ENCODE measurements at regions not wholly inside any gene's neighbourhood (a gene's known extent, or its start where the extent isn't known, plus 50 kb on each side); places are given as distances from the start of the nearest gene placed in this dataset.

DNA sequence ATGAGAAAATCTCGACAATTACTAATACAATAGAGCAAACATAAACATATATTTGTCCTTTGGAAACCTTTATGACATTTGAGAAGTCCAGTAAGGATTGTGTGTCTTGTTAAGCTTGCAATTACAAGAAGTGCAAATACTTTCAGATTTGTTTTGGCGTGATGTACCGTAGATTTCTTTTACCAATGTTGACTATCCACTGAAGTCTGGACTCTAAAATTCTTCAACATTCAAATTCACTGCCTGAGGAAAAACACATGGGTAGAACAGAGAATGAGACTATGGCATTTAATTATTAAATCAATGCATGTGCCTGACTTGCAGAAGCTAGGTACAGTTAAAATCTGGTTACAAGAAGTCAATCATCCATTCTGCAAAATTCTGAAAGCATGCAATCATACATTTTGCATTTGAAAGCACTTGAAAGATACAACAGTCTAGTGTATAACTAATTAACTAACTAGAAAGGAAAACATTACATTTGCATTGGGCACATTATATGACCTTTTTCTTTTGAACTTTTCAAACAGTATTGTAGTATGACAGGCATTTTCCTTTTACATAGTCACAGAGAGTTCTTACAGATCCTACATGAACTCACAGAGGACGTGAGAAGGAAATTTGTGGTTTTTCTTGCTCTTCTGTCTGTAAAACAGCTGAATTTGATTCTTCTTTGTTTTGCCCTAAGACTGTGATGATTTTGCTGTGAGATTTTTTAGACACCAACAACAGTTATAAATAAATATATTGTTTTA is 511.1 kb upstream of the ADGRL4 start:
- no TSS peak for BruUV-seq (replicated peaks)
- Histone ChIP-seq H3K9me3 (ENCODE audit: low read depth, low read length, poor library complexity, severe bottlenecking) (no peaks in the 10 kb centered on the region), H3K27ac (ENCODE audit: low read depth, low read length, poor library complexity, severe bottlenecking) (no peak overlapping the region), H3K4me3 (ENCODE audit: low read depth, low read length, poor library complexity, severe bottlenecking) (no peak overlapping the region), H3K4me1 (ENCODE audit: insufficient read depth, low read length, poor library complexity, severe bottlenecking) (no peaks in the 10 kb centered on the region), H3K27me3 (replicated peaks; ENCODE audit: insufficient read depth, low read depth, low read length, poor library complexity) (no peaks in the 10 kb centered on the region), H3K36me3 (ENCODE audit: insufficient read depth, low read length, poor library complexity, severe bottlenecking) (no peaks in the 10 kb centered on the region)
- ChIA-PET CTCF (no interaction called here), POLR2A (ENCODE audit: low non-redundant PET) (no interaction called here)
- TF ChIP-seq, protein P1, sequence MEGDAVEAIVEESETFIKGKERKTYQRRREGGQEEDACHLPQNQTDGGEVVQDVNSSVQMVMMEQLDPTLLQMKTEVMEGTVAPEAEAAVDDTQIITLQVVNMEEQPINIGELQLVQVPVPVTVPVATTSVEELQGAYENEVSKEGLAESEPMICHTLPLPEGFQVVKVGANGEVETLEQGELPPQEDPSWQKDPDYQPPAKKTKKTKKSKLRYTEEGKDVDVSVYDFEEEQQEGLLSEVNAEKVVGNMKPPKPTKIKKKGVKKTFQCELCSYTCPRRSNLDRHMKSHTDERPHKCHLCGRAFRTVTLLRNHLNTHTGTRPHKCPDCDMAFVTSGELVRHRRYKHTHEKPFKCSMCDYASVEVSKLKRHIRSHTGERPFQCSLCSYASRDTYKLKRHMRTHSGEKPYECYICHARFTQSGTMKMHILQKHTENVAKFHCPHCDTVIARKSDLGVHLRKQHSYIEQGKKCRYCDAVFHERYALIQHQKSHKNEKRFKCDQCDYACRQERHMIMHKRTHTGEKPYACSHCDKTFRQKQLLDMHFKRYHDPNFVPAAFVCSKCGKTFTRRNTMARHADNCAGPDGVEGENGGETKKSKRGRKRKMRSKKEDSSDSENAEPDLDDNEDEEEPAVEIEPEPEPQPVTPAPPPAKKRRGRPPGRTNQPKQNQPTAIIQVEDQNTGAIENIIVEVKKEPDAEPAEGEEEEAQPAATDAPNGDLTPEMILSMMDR (conservative IDR thresholded peaks at IDR 0.05; ENCODE audit: low read depth, low read length) = no peak
- no peak for TF ChIP-seq EZH2 (IDR thresholded peaks at IDR 0.05; ENCODE audit: borderline replicate concordance, low read depth, low read length, poor library complexity, severe bottlenecking)
- DNase-seq (ENCODE audit: low spot score) = no peak
- intact Hi-C loops (cut with micrococcal nuclease; ENCODE audit: unreplicated experiment) = no loop called here

DNA sequence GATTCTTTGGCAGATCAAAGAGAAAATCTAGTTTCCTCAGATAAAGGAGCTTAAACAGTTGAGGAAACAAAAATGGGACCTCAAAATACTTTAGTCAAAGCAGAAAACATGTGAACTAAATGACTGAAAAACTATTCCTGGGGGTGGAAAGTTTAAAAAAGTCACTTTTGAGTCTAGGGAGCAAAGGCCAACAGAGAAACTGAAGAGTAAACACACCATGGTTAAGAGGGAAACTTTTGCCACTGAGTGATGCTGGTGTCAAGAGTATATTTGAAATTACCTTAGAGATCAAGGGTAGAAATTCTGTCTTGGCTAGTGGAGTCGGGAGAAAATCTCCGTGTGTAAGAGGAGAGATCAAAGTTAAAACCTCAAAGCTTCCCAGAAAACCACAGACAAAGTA is 501.2 kb upstream of the ADGRL4 start:
- intact Hi-C loops (cut with micrococcal nuclease; ENCODE audit: unreplicated experiment) = no loop called here
- no peak for DNase-seq (ENCODE audit: low spot score)
- Histone ChIP-seq H3K4me1 (ENCODE audit: insufficient read depth, low read length, poor library complexity, severe bottlenecking) (no peaks in the 10 kb centered on the region), H3K9me3 (ENCODE audit: low read depth, low read length, poor library complexity, severe bottlenecking) (no peaks in the 10 kb centered on the region), H3K27me3 (replicated peaks; ENCODE audit: insufficient read depth, low read depth, low read length, poor library complexity) (no peaks in the 10 kb centered on the region), H3K4me3 (ENCODE audit: low read depth, low read length, poor library complexity, severe bottlenecking) (no peak overlapping the region), H3K36me3 (ENCODE audit: insufficient read depth, low read length, poor library complexity, severe bottlenecking) (no peaks in the 10 kb centered on the region), H3K27ac (ENCODE audit: low read depth, low read length, poor library complexity, severe bottlenecking) (no peak overlapping the region)
- TF ChIP-seq, protein P1 (conservative IDR thresholded peaks at IDR 0.05; ENCODE audit: low read depth, low read length) = no peak
- TF ChIP-seq EZH2 (IDR thresholded peaks at IDR 0.05; ENCODE audit: borderline replicate concordance, low read depth, low read length, poor library complexity, severe bottlenecking) = no peak
- BruUV-seq (replicated peaks) = no TSS peak
- ChIA-PET POLR2A (ENCODE audit: low non-redundant PET) (no interaction called here), CTCF (no interaction called here)

DNA sequence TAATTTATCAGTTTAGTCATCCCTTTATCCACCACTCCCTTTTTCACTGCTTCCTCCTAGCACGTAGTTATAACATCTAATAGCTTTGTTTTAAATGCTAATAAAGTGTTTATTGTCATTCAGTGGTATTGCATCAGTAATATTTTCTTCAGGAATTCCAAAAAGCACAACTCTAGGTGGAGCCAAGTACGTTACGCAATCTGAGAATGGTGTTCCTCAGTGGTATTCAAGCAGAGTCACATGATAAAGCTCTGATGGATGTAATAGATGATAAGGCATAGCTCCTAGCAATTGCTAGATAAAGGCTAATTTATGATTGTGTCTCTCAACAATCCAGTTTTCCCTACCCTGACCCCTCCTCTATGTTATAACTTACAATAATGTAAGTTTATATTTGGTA is 494.6 kb upstream of the ADGRL4 start:
- CTCF ChIA-PET = no interaction called here

More for the DNA sequence above, 494.6 kb upstream of the ADGRL4 start:
- BruUV-seq (replicated peaks) = no TSS peak
- H3K27ac ChIP-seq (ENCODE audit: low read depth, low read length, poor library complexity, severe bottlenecking) = no peak overlapping the region
- H3K4me1 ChIP-seq (ENCODE audit: insufficient read depth, low read length, poor library complexity, severe bottlenecking) = no peaks in the 10 kb centered on the region
- H3K36me3 ChIP-seq (ENCODE audit: insufficient read depth, low read length, poor library complexity, severe bottlenecking) = no peaks in the 10 kb centered on the region
- POLR2A ChIA-PET (ENCODE audit: low non-redundant PET) = no interaction called here
- no peaks in the 10 kb centered on the region for H3K9me3 ChIP-seq (ENCODE audit: low read depth, low read length, poor library complexity, severe bottlenecking)
- intact Hi-C loops (cut with micrococcal nuclease; ENCODE audit: unreplicated experiment) = no loop called here
- H3K27me3 ChIP-seq (replicated peaks; ENCODE audit: insufficient read depth, low read depth, low read length, poor library complexity) = no peaks in the 10 kb centered on the region
- TF ChIP-seq, protein P1 (conservative IDR thresholded peaks at IDR 0.05; ENCODE audit: low read depth, low read length) = no peak
- TF ChIP-seq EZH2 (IDR thresholded peaks at IDR 0.05; ENCODE audit: borderline replicate concordance, low read depth, low read length, poor library complexity, severe bottlenecking) = no peak
- no peak overlapping the region for H3K4me3 ChIP-seq (ENCODE audit: low read depth, low read length, poor library complexity, severe bottlenecking)
- DNase-seq (ENCODE audit: low spot score) = no peak

Data from A673 (cell line).